GM18951 (cell line): ENCODE measurements at regions not wholly inside any gene's neighbourhood (a gene's known extent, or its start where the extent isn't known, plus 50 kb on each side); places are given as distances from the start of the nearest gene placed in this dataset.

Source experiments
- POLR2A ChIP-seq: IDR thresholded peaks from 4 replicates; pipeline ENCODE4 v1.6.1; 2011; ENCODE audit warnings: mild to moderate bottlenecking; ENCODE audit not compliant: insufficient read length, insufficient read depth; ENCODE audit errors: extremely low read depth
- in situ Hi-C: fragments of 300-500 bp; cut with MboI; formaldehyde crosslinking; loops from one replicate; pipeline ENCODE4 v1.12.0; 2022; ENCODE audit warnings: low sequenced_read_pairs, mixed read lengths, inconsistent platforms; ENCODE audit not compliant: unreplicated experiment

DNA sequence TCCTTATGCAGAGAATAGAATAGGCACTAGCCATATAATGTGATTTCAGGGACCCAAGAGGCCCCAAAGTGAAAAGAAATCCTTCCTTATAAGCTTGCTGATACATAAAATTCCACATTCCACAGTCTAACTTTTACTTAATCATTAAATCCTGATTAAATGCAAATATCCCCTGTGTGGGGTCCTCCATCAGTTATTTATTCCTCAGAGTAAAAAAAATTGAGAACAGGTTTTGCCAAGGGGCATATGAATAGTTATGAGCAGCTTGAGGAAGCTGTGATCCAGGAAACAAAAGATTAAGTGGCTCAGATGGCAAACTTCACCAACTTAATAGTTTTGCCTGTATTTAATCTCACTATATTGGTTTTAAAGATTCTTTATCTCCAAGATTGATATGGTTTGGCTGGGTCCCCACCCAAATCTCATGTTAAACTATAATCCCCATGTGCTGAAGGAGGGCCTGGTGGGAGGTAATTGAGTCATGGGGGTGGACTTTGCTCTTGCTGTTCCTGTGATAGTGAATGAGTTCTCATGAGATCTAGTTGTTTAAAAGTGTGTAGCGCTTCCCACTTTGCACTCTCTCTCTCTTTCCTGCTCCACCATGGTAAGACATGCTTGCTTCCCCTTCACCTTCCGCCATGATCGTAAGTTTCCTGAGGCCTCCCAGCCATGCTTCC, 324.9 kb downstream of the NPR3 start:
- in situ Hi-C loops, result no loop called here
- TF ChIP-seq POLR2A, result no peak

DNA sequence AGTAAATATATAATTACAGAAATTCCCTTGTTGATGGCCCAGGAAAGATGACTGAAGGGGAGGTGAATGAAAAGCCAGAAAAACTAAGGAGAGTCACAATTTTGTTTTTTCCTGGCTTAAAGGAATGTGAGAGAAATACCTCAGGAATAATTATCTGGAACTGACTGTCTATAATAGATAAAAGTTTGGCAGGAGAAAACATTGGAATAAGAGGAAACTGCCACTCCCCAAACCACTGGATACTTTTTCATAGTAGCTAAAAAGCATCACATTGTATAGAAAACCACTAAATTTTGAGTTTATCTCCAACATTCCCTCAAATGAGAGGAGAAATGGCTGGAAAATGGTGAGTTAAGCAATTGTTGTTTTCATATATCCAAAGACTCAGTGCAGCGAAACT, 326.0 kb downstream of the NPR3 start:
- no peak for TF ChIP-seq POLR2A
- in situ Hi-C loops, result no loop called here

DNA sequence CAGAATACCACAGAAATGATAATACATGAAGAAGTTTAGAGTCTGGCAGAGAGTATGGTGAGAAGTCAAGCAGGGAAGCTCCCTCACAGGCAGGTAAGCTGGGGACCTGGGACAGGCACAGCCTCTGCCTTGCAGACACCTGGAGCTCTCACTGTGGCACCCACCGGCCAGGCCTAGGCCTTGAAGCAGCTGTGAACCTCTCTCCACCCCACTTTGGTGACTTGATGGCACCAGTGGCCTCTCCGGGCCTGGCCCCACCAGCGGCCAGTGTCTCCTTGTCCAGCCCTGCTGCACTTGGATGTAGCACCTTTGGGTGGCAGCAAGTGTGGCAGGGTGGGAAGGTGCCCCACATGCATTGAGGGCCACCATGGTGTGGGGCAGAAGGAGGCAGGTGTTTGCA, 330.5 kb downstream of the NPR3 start:
- in situ Hi-C loops, result no loop called here
- TF ChIP-seq POLR2A, result no peak

DNA sequence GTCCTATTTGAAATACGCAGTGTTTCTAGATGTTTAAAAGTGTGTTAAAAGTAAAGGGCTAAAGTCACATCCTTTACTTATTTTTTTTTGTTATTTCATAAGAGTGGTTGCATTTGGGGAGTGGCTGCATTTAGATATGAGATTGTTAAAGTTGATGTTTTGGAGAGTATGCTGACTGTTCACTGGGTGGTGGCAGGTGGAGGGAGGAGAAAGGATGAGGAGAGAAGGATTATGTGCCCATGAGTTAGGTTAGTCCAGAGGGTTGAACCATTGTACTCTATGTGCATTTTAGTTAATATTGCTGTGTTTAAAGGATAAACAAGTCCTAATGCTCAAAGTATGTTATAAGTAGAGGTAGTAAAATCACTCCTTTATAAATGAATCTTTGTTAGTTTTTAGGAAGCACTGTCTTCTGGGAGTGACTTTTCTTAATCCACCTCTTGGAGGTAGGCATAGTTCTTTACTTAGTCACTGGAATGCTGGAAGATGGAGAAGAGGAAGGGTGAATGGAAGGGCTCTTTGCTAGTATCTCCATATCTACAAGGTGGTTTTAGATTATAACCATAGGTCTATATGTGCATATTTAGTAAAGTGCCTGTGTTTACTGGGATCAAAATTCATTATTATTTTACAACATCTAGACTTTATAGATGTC, 332.3 kb downstream of the NPR3 start:
- TF ChIP-seq POLR2A, result no peak
- in situ Hi-C loops, result no loop called here

DNA sequence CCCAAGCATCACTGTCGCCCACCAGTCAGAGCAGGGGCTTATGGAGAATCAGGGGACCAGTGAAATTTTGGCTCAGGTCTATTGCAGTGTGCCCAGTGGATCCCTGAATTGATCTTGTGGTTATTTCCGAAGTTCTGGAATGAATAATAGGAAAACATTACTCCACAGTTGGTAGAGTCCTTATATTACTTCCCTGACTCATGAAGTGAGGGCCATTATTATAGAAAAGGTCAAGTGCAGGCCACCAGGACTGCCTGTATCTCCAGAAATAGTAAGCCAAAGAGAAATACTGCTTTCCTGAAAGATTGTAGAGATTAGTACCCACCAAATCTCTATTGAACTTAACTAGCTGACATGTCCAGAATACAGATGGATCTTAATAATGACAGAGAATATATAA, 335.0 kb downstream of the NPR3 start:
- no peak for TF ChIP-seq POLR2A
- in situ Hi-C loops, result no loop called here

DNA sequence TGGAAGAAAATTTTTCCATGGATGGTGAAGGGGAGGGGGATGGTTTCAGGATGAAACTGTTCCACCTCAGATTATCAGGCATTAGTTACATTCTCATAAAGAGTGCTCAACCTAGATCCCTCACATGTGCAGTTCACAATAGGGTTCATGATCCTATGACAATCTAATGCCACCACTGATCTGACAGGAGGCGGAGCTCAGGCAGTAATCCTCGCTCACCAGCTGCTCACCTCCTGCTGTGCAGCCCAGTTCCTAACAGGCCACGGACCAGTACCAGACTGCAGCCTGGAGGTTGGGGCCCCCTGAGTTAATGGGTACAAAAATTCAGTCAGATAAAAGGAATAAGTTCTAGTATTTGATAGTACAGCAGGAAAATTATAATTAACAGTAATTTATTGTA, 337.2 kb downstream of the NPR3 start:
- no peak for TF ChIP-seq POLR2A
- in situ Hi-C loops, result no loop called here

DNA sequence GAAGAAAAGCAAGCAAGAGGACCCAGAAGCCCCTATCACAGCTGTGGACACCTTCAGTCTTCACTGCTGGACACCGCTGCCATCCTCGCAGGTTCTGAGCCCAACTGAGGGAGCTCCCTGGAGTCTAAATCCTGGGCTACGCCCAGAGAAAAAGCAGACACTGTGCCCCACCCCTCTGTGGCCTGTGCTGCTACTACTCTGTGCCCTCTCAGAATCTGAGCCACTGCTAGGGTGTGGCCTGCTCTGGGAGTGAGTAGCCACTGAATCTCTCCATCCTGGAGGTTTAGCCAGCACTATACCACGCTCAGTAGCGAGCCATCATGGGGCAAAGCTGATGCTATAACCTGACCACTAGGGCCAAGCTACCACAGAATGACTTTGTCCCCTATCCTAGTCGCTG, 338.2 kb downstream of the NPR3 start:
- in situ Hi-C loops, result no loop called here
- TF ChIP-seq POLR2A, result no peak

DNA sequence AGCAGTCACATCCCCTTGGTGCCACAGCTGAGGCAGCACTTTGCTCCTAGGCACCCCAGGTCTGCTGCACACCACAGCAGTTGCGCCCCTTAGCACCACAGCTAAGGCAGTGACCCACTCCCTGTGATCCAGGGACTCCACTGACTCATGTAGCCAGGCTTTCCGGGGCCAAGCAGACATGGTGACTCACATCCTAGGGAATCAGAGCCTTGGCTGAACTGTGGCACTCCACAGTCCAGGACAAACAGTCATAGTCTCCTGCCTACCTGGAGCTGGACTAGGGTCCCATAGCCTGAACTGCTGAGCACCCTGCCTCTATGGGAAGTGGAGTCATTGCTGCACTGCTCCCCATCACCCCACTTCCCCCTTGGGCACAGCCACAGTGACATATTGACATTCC, 338.7 kb downstream of the NPR3 start:
- in situ Hi-C loops, result no loop called here
- no peak for TF ChIP-seq POLR2A

DNA sequence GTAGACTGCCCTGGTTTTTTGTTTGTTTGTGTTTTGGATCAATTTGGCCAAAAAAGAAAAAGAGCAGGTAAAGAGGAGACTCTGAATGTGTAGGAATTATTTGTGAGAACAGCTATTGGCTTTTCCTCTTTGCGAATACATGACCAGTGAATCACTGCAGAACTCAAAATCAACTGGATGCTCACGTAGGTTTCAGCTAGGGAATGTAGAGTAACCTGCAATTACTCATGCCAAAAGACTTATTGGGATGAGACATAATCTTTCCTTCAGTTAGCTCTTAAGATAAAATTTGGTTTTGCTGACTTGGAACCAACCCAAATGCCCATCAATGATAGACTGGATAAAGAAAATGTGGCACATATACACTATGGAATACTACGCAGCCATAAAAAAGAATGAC, 348.0 kb downstream of the NPR3 start:
- no peak for TF ChIP-seq POLR2A
- in situ Hi-C loops, result no loop called here

DNA sequence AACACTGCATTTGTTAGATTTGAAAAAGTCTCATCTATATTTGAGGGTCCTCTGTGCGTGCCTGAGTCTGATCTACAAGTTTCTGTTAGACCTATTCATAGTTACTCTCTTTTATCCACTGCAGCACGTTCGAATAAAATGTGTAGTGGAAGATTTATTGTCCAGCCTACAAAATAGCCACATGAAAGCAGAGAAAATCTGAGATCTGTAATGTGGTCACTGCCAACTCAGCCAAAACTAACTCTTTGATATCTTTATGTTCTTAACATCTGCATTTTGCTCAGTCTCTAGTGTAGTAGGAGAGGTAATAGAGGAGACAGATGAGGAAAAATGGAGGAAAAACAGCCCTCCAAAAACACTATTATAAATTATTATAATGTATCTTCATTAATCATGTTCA, 354.0 kb downstream of the NPR3 start:
- in situ Hi-C loops, result no loop called here
- no peak for TF ChIP-seq POLR2A

DNA sequence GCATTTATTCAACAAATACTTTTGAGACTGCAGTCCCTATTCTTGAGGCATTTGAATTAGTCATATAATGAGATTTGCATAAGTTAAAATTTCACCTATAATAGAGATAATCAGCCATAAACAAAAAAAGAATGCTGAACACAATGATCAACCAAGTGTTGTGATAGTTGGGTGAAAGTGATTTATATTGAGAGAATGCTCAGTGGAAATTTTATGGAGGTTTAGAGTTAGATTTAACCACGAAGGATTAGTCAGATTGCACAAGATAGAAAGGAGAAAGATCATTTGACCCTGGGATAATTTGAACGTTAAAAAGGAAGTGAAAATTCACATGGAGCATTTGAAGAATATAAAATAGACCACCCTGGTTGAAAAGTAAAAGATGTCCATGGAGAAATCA, 356.2 kb downstream of the NPR3 start:
- in situ Hi-C loops, result no loop called here
- no peak for TF ChIP-seq POLR2A

DNA sequence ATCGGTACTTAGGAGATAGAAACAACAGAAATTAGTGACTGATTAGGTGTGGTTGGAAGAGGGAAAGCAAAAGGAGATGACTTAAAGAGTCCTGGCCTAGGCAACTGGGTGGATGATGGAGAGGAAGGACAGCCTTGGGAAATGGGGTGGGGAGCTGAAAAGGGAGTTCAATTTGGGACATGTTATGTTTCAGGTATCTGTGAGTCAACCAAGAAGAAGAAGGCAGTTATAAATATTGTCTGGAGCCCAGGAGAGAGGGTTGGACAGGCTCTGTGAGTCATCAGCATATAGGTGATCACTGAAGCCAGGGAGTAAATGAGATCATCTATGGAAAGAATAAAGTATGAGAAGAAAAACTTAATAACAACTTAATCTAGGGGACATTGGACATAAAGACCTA, 357.7 kb downstream of the NPR3 start:
- in situ Hi-C loops, result no loop called here
- no peak for TF ChIP-seq POLR2A

DNA sequence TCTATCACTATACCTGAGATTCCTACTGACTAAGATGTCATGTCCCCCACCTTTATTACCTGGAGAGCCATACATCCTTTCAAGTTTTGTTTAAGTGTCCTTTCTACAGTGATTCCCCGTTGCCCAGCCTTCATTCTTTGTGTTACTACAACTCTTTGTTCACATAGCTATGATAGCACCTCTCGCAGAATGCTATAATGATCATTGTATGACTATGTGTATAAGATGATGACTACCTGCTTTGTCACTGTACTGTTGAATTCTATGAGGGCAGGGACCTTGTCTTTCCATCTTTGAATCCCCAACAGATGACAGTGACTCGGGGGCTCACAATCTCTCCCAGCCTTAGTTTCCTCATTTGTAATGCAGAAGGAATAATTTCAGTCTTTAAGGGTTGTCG, 361.2 kb downstream of the NPR3 start:
- no peak for TF ChIP-seq POLR2A
- in situ Hi-C loops, result no loop called here

DNA sequence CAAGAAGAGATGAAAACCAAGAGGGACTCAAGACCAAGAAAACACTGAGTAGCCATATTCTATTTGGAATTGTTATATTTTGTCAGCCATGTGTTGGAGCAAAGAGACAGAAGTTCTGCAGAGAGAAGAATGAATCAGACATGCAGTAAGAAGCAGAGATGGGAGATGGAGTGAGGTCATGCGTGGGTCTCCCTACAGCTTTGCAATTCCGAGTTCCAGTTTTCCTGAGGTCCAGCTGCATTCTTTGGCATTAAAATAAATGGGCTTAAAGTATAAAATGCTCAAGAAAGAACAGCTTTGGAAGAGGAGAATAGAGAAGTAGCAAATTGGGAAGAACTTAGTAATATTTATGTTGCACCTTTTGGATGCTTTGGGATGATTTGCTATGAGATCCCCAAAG, 361.6 kb downstream of the NPR3 start:
- in situ Hi-C loops, result no loop called here
- no peak for TF ChIP-seq POLR2A

DNA sequence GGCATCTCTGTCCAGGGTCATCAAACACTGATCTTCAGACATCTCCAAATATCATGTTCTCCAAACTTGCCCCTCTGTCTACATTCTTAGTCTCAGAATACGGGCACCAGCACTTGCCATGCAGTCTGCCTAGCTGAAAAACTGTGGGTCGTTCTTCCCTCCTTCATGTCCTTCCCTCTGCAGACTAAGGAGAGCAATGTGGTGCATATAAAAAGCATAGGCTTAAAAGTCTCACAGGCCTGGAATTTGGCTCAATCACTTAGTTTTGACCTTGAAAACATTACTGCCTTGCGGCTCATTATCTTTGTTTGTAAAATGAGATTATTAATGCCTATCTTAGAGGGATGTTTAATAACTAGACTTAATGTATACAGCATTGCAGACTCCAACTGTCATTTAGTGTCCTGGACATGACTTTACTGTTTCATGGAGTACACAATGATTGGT, 362.8 kb downstream of the NPR3 start:
- no peak for TF ChIP-seq POLR2A
- in situ Hi-C loops, result no loop called here

DNA sequence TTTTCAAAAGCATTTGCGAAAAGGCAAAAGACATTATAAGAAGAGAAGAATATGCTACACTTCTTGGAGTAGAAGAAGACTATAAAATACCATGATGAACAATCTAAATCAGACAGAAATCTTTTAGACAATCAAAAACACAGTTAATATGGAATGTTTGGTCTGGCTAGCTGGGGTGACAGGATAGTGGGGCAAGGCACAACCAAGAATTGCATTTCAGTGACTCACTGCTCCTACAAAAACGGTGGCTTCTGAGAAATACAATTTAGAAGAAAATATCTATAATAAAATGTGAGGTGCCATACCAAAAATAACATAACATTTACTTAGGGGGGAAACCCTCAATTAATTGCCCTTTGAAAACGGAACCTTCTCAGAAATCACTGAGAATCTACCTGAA, 363.4 kb downstream of the NPR3 start:
- in situ Hi-C loops, result no loop called here
- no peak for TF ChIP-seq POLR2A
